ENCODE measurements at regions not wholly inside any gene's neighbourhood (a gene's known extent, or its start where the extent isn't known, plus 50 kb on each side); places are given as distances from the start of the nearest gene placed in this dataset.

GRCh38 chr1:229949500-229949899, 117.5 kb upstream of the GALNT2 start:
- TF ChIP-seq, protein P1, sequence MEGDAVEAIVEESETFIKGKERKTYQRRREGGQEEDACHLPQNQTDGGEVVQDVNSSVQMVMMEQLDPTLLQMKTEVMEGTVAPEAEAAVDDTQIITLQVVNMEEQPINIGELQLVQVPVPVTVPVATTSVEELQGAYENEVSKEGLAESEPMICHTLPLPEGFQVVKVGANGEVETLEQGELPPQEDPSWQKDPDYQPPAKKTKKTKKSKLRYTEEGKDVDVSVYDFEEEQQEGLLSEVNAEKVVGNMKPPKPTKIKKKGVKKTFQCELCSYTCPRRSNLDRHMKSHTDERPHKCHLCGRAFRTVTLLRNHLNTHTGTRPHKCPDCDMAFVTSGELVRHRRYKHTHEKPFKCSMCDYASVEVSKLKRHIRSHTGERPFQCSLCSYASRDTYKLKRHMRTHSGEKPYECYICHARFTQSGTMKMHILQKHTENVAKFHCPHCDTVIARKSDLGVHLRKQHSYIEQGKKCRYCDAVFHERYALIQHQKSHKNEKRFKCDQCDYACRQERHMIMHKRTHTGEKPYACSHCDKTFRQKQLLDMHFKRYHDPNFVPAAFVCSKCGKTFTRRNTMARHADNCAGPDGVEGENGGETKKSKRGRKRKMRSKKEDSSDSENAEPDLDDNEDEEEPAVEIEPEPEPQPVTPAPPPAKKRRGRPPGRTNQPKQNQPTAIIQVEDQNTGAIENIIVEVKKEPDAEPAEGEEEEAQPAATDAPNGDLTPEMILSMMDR (IDR thresholded peaks at IDR 0.05; ENCODE audit: poor library complexity, severe bottlenecking) = no peak
- TF ChIP-seq POLR2AphosphoS5 (IDR thresholded peaks at IDR 0.05) (no peak), EZH2 (IDR thresholded peaks at IDR 0.05; ENCODE audit: borderline replicate concordance, insufficient read depth, low read length, poor library complexity, severe bottlenecking) (no peak)
